Body of pancreas (tissue), 4 donors: ENCODE measurements at regions not wholly inside any gene's neighbourhood (a gene's known extent, or its start where the extent isn't known, plus 50 kb on each side); places are given as distances from the start of the nearest gene placed in this dataset.

Source experiments
- CTCF ChIP-seq, 7 experiments: fragments of 450-650 bp in 4 of 7; fragments of 200-600 bp in 3 of 7; sonication (generic) in 3 of 7; IDR thresholded peaks; one replicate each; pipeline ENCODE4 v1.5.1; 2016 to 2019; ENCODE audit warnings: antibody characterized with exemption in 7 of 7
- POLR2A ChIP-seq, 3 donors: fragments of 450-650 bp; IDR thresholded peaks; one replicate each; pipeline ENCODE4 v1.6.1; 2016; ENCODE audit warnings: antibody characterized with exemption in 3 of 3, mild to moderate bottlenecking in 2 of 3

- no peak for TF ChIP-seq CTCF (IDR thresholded peaks at IDR 0.05)
- TF ChIP-seq POLR2A (IDR thresholded peaks at IDR 0.05), result no peak
These were observed 107.9 kb upstream of the ATL2 start for GRCh38 chr2:38484957-38485356.
